Natural killer cell treated with Interleukin-12 subunit alpha and Interleukin-12 subunit beta and Interleukin-15 and Interleukin-18, amount 100 ng/mL, for 72 hours (primary cell): ENCODE measurements at regions not wholly inside any gene's neighbourhood (a gene's known extent, or its start where the extent isn't known, plus 50 kb on each side); places are given as distances from the start of the nearest gene placed in this dataset.

Source experiments
- ATAC-seq, 2 donors: fragments of 150-1000 bp; cut with Tn5 transposase in 1 of 2; sonication (Bioruptor Pico), chemical (Tn5 transposase) in 1 of 2; 2 replicates each; pipeline ENCODE4 v1.10.0; 2021
- DNase-seq: peaks from one replicate; pipeline ENCODE4 v3.0.0; 2022; ENCODE audit warnings: low spot score
- H3K27ac Mint-ChIP-seq, 2 donors: 1 replicate in 1 of 2; 2 replicates in 1 of 2; pipeline ENCODE4 v1.8.0; 2022; ENCODE audit warnings: mixed read lengths in 2 of 2, mild to moderate bottlenecking in 1 of 2, moderate library complexity in 1 of 2
- H3K27me3 Mint-ChIP-seq, 2 donors: 1 replicate in 1 of 2; 2 replicates in 1 of 2; pipeline ENCODE4 v1.8.0; 2022; ENCODE audit warnings: mixed read lengths in 2 of 2
- H3K36me3 Mint-ChIP-seq: one replicate; pipeline ENCODE4 v1.8.0; 2022; ENCODE audit warnings: mixed read lengths
- H3K4me1 Mint-ChIP-seq, 2 donors: 1 replicate in 1 of 2; 2 replicates in 1 of 2; pipeline ENCODE4 v1.8.0; 2022; ENCODE audit warnings: low read depth in 2 of 2, mixed read lengths in 2 of 2, mild to moderate bottlenecking in 1 of 2
- H3K4me3 Mint-ChIP-seq: one replicate; pipeline ENCODE4 v1.8.0; 2022; ENCODE audit warnings: mixed read lengths
- H3K9me3 Mint-ChIP-seq: 2 replicates; pipeline ENCODE4 v1.8.0; 2022; ENCODE audit warnings: mixed read lengths

- no peaks in the 10 kb centered on the region for H3K36me3 Mint-ChIP-seq
- DNase-seq (no peak), ATAC-seq (no peak)
- no peaks in the 10 kb centered on the region for H3K4me1 Mint-ChIP-seq
- no peak overlapping the region for H3K4me3 Mint-ChIP-seq
- no peaks in the 10 kb centered on the region for H3K9me3 Mint-ChIP-seq
- H3K27me3 Mint-ChIP-seq = peaks cover 4 to 6% of the 10 kb centered on the region in 2 donors
- H3K27ac Mint-ChIP-seq = no peak overlapping the region
These were observed 86.6 kb upstream of the APCDD1 start for GRCh38 chr18:10367836-10368235.

GRCh38 chr18:10368456-10369453 lies 85.7 kb upstream of the APCDD1 start:
- no peaks in the 10 kb centered on the region for H3K4me1 Mint-ChIP-seq
- no peaks in the 10 kb centered on the region for H3K36me3 Mint-ChIP-seq
- no peak overlapping the region for H3K27ac Mint-ChIP-seq
- peak; percentile 9 to 50 for ATAC-seq
- no peaks in the 10 kb centered on the region for H3K9me3 Mint-ChIP-seq
- H3K4me3 Mint-ChIP-seq = no peak overlapping the region
- peaks cover 4 to 6% of the 10 kb centered on the region in 2 donors for H3K27me3 Mint-ChIP-seq
- DNase-seq = no peak

GRCh38 chr18:10370716-10371115 lies 83.7 kb upstream of the APCDD1 start:
- Mint-ChIP-seq H3K4me3 (no peak overlapping the region), H3K27ac (no peak overlapping the region), H3K9me3 (no peaks in the 10 kb centered on the region), H3K36me3 (no peaks in the 10 kb centered on the region), H3K4me1 (no peaks in the 10 kb centered on the region), H3K27me3 (peaks cover 0 to 4% of the 10 kb centered on the region in 2 donors)
- DNase-seq = no peak
- ATAC-seq = no peak

GRCh38 chr18:10371165-10371564 lies 83.3 kb upstream of the APCDD1 start:
- no peak overlapping the region for H3K27ac Mint-ChIP-seq
- no peaks in the 10 kb centered on the region for H3K4me1 Mint-ChIP-seq
- H3K36me3 Mint-ChIP-seq = no peaks in the 10 kb centered on the region
- no peaks in the 10 kb centered on the region for H3K9me3 Mint-ChIP-seq
- DNase-seq (no peak), ATAC-seq (no peak)
- no peak overlapping the region for H3K4me3 Mint-ChIP-seq
- peaks cover 0 to 4% of the 10 kb centered on the region in 2 donors for H3K27me3 Mint-ChIP-seq

GRCh38 chr18:10374195-10374594 lies 80.2 kb upstream of the APCDD1 start:
- H3K4me3 Mint-ChIP-seq = no peak overlapping the region
- peaks cover 0 to 6% of the 10 kb centered on the region in 2 donors for H3K27me3 Mint-ChIP-seq
- DNase-seq (no peak), ATAC-seq (no peak)
- H3K27ac Mint-ChIP-seq = no peak overlapping the region
- H3K4me1 Mint-ChIP-seq = no peaks in the 10 kb centered on the region
- no peaks in the 10 kb centered on the region for H3K36me3 Mint-ChIP-seq
- H3K9me3 Mint-ChIP-seq = no peaks in the 10 kb centered on the region

GRCh38 chr18:10374636-10375293 lies 79.7 kb upstream of the APCDD1 start:
- DNase-seq (no peak), ATAC-seq (no peak)
- no peak overlapping the region for H3K27ac Mint-ChIP-seq
- no peak overlapping the region for H3K4me3 Mint-ChIP-seq
- H3K27me3 Mint-ChIP-seq = peaks cover 0 to 6% of the 10 kb centered on the region in 2 donors
- no peaks in the 10 kb centered on the region for H3K4me1 Mint-ChIP-seq
- no peaks in the 10 kb centered on the region for H3K36me3 Mint-ChIP-seq
- H3K9me3 Mint-ChIP-seq = no peaks in the 10 kb centered on the region

GRCh38 chr18:10376731-10377130 lies 77.7 kb upstream of the APCDD1 start:
- DNase-seq = no peak
- no peak overlapping the region for H3K27ac Mint-ChIP-seq
- no peaks in the 10 kb centered on the region for H3K36me3 Mint-ChIP-seq
- ATAC-seq = no peak
- H3K4me3 Mint-ChIP-seq = no peak overlapping the region
- no peaks in the 10 kb centered on the region for H3K4me1 Mint-ChIP-seq
- peaks cover 0 to 6% of the 10 kb centered on the region in 2 donors for H3K27me3 Mint-ChIP-seq
- no peaks in the 10 kb centered on the region for H3K9me3 Mint-ChIP-seq

- H3K4me3 Mint-ChIP-seq = no peak overlapping the region
- no peaks in the 10 kb centered on the region for H3K9me3 Mint-ChIP-seq
- no peaks in the 10 kb centered on the region for H3K4me1 Mint-ChIP-seq
- no peak overlapping the region for H3K27ac Mint-ChIP-seq
- H3K36me3 Mint-ChIP-seq = no peaks in the 10 kb centered on the region
- peaks cover 3 to 7% of the 10 kb centered on the region in 2 donors for H3K27me3 Mint-ChIP-seq
- ATAC-seq = no peak
- no peak for DNase-seq
These were observed 76.5 kb upstream of the APCDD1 start for GRCh38 chr18:10377956-10378355.

- Mint-ChIP-seq H3K4me1 (no peaks in the 10 kb centered on the region), H3K4me3 (no peak overlapping the region), H3K27ac (no peak overlapping the region), H3K36me3 (no peaks in the 10 kb centered on the region), H3K27me3 (peaks cover 3 to 7% of the 10 kb centered on the region in 2 donors), H3K9me3 (no peaks in the 10 kb centered on the region)
- no peak for DNase-seq
- no peak for ATAC-seq
These were observed 75.6 kb upstream of the APCDD1 start for GRCh38 chr18:10378688-10379420.

GRCh38 chr18:10379522-10379921 lies 74.9 kb upstream of the APCDD1 start:
- no peaks in the 10 kb centered on the region for H3K4me1 Mint-ChIP-seq
- peaks cover 3 to 7% of the 10 kb centered on the region in 2 donors for H3K27me3 Mint-ChIP-seq
- no peak overlapping the region for H3K4me3 Mint-ChIP-seq
- ATAC-seq (no peak), DNase-seq (no peak)
- no peaks in the 10 kb centered on the region for H3K36me3 Mint-ChIP-seq
- H3K9me3 Mint-ChIP-seq = no peaks in the 10 kb centered on the region
- H3K27ac Mint-ChIP-seq = no peak overlapping the region

GRCh38 chr18:10381516-10381915 lies 72.9 kb upstream of the APCDD1 start:
- no peaks in the 10 kb centered on the region for H3K4me1 Mint-ChIP-seq
- no peak for DNase-seq
- no peak overlapping the region for H3K4me3 Mint-ChIP-seq
- H3K27me3 Mint-ChIP-seq = peaks cover 4 to 7% of the 10 kb centered on the region in 2 donors
- H3K36me3 Mint-ChIP-seq = no peaks in the 10 kb centered on the region
- H3K27ac Mint-ChIP-seq = no peak overlapping the region
- no peaks in the 10 kb centered on the region for H3K9me3 Mint-ChIP-seq
- ATAC-seq = no peak

GRCh38 chr18:10381951-10382350 lies 72.5 kb upstream of the APCDD1 start:
- ATAC-seq (no peak), DNase-seq (no peak)
- H3K36me3 Mint-ChIP-seq = no peaks in the 10 kb centered on the region
- no peaks in the 10 kb centered on the region for H3K9me3 Mint-ChIP-seq
- H3K4me1 Mint-ChIP-seq = no peaks in the 10 kb centered on the region
- H3K27me3 Mint-ChIP-seq = peaks cover 5 to 7% of the 10 kb centered on the region in 2 donors
- H3K27ac Mint-ChIP-seq = no peak overlapping the region
- H3K4me3 Mint-ChIP-seq = no peak overlapping the region

- peaks cover under 1% of the 10 kb centered on the region for H3K36me3 Mint-ChIP-seq
- H3K4me3 Mint-ChIP-seq = no peak overlapping the region
- DNase-seq = no peak
- peaks cover 9% of the 10 kb centered on the region in 2 donors for H3K27me3 Mint-ChIP-seq
- no peak overlapping the region for H3K27ac Mint-ChIP-seq
- no peaks in the 10 kb centered on the region for H3K9me3 Mint-ChIP-seq
- no peak for ATAC-seq
- no peaks in the 10 kb centered on the region for H3K4me1 Mint-ChIP-seq
These were observed 68.4 kb upstream of the APCDD1 start for GRCh38 chr18:10386049-10386448.
